K562 (cell line): ENCODE measurements at regions not wholly inside any gene's neighbourhood (a gene's known extent, or its start where the extent isn't known, plus 50 kb on each side); places are given as distances from the start of the nearest gene placed in this dataset.

Source experiments
- ATAC-seq: fragments of 200-7000 bp; cut with Tn5 transposase; 3 replicates; pipeline ENCODE4 v1.9.1; 2020; ENCODE audit warnings: moderate library complexity
- BruUV-seq: library from RNA; stranded (reverse); fragments of 400-500 nt; replicated peaks from 2 replicates; lab custom pipeline; 2021; lab: Mats Ljungman, UMichigan
- CTCF ChIA-PET: fragments of 300-600 bp; formaldehyde crosslinking; extraction: SDS; loops from one replicate; lab custom pipeline; 2021; ENCODE audit warnings: low intra/inter-chr PET ratio; lab: Yijun Ruan, JAX
- POLR2A ChIA-PET: fragments of 300-600, 350-650 bp; sonication (Branson Sonifier 250); formaldehyde crosslinking; extraction: SDS; loops from one replicate; lab custom pipeline; 2021; ENCODE audit warnings: antibody characterized with exemption, inconsistent platforms; lab: Yijun Ruan, JAX
- DNase-seq, 4 experiments: peaks; one replicate each; pipeline versions ENCODE4 v3.0.0 to v3.0.0-alpha.2; 2011 to 2018; ENCODE audit warnings: low spot score in 3 of 4, mixed read lengths in 3 of 4; ENCODE audit errors: extremely low read depth in 1 of 4
- FAIRE-seq: peaks from 2 replicates; lab custom pipeline; 2011; peaks lifted over from hg19 to GRCh38; lab: Jason Lieb, UNC
- H2AFZ ChIP-seq: 2 replicates; pipeline ENCODE4 v1.6.0; 2011; ENCODE audit warnings: low read depth, low read length, control low read depth, inconsistent platforms
- H3K27ac ChIP-seq: fragments of 200-600 bp; 3 replicates; pipeline ENCODE4 v1.8.0; 2011; ENCODE audit warnings: low read depth, mild to moderate bottlenecking, control low read depth, inconsistent platforms, low read length, moderate library complexity, mixed read lengths; ENCODE audit errors: extremely low read depth
- H3K27me3 ChIP-seq, 2 experiments: fragments of 300-600 bp in 1 of 2; 2 replicates in 1 of 2; 3 replicates in 1 of 2; pipeline versions ENCODE4 v1.6.0 to v1.8.0; 2011; ENCODE audit warnings: inconsistent platforms in 2 of 2, low read length in 2 of 2, mild to moderate bottlenecking in 1 of 2, mixed read lengths in 1 of 2, moderate library complexity in 1 of 2; ENCODE audit not compliant: control insufficient read depth in 2 of 2, insufficient read depth in 2 of 2
- H3K36me3 ChIP-seq: fragments of 300-600 bp; 3 replicates; pipeline ENCODE4 v1.8.0; 2011; ENCODE audit warnings: mild to moderate bottlenecking, low read length, inconsistent platforms; ENCODE audit not compliant: control insufficient read depth, insufficient read depth
- H3K4me1 ChIP-seq, 2 experiments: fragments of 200-600 bp in 1 of 2; replicated peaks in 1 of 2; 2 replicates in 1 of 2; 3 replicates in 1 of 2; pipeline versions ENCODE4 v1.5.1 to v1.8.0; 2011; ENCODE audit warnings: inconsistent platforms in 2 of 2, low read length in 2 of 2, mild to moderate bottlenecking in 1 of 2, mixed read lengths in 1 of 2, moderate library complexity in 1 of 2; ENCODE audit not compliant: control insufficient read depth in 2 of 2, insufficient read depth in 2 of 2
- H3K4me2 ChIP-seq: 2 replicates; pipeline ENCODE4 v1.6.1; 2011; ENCODE audit warnings: low read length, control low read depth, inconsistent platforms, mixed read lengths; ENCODE audit not compliant: insufficient read depth
- H3K4me3 ChIP-seq: fragments of 200-600 bp; sonication (generic), shearing (Covaris generic); 2 replicates; pipeline ENCODE4 v1.5.1; 2016; ENCODE audit warnings: control low read depth, inconsistent platforms
- H3K79me2 ChIP-seq: fragments of 200-600 bp; 3 replicates; pipeline ENCODE4 v1.8.0; 2011; ENCODE audit warnings: low read length, inconsistent platforms; ENCODE audit not compliant: control insufficient read depth, insufficient read depth
- H3K9ac ChIP-seq, 2 experiments: 2 replicates each; pipeline versions ENCODE4 v1.6.0 to v1.6.1; 2011; ENCODE audit warnings: low read depth in 2 of 2, low read length in 2 of 2, control low read depth in 1 of 2, inconsistent platforms in 1 of 2, mild to moderate bottlenecking in 1 of 2, mixed read lengths in 1 of 2; ENCODE audit not compliant: insufficient read depth in 1 of 2
- H3K9me1 ChIP-seq: one replicate; pipeline ENCODE4 v1.6.0; 2011; ENCODE audit warnings: inconsistent platforms, mild to moderate bottlenecking, low read length, moderate library complexity; ENCODE audit not compliant: control insufficient read depth, insufficient read depth
- H3K9me3 ChIP-seq: replicated peaks from 2 replicates; pipeline ENCODE4 v1.5.1; 2011; ENCODE audit warnings: low read depth, low read length, inconsistent platforms; ENCODE audit not compliant: control insufficient read depth, insufficient read depth
- H4K20me1 ChIP-seq: replicated peaks from 2 replicates; pipeline ENCODE4 v1.6.1; 2011; ENCODE audit warnings: low read length, inconsistent platforms, mixed read lengths; ENCODE audit not compliant: control insufficient read depth, insufficient read depth
- ATF6 ChIP-seq: sonication (generic); formaldehyde crosslinking; IDR thresholded peaks from 2 replicates; pipeline ENCODE4 v1.4.0; 2020; ENCODE audit warnings: mild to moderate bottlenecking, missing genetic modification reagents
- BRD9 ChIP-seq: fragments of 450-650 bp; IDR thresholded peaks from 2 replicates; pipeline ENCODE4 v1.6.1; 2018; ENCODE audit warnings: low read depth; ENCODE audit not compliant: partially characterized antibody
- FOS ChIP-seq: IDR thresholded peaks from 3 replicates; pipeline ENCODE4 v1.6.1; 2011; ENCODE audit not compliant: insufficient read length; ENCODE audit errors: extremely low read depth
- FOXM1 ChIP-seq, 2 experiments: fragments of 450-650 bp in 1 of 2; sonication (generic) in 1 of 2; formaldehyde crosslinking in 1 of 2; IDR thresholded peaks; 2 replicates each; pipeline versions ENCODE4 v1.6.1 to v1.9.0; 2017 to 2022; ENCODE audit warnings: low read depth in 2 of 2, mild to moderate bottlenecking in 2 of 2, missing genetic modification reagents in 1 of 2, moderate library complexity in 1 of 2
- HDGF ChIP-seq: fragments of 450-650 bp; IDR thresholded peaks from 2 replicates; pipeline ENCODE4 v1.6.1; 2016
- HLTF ChIP-seq: fragments of 450-650 bp; IDR thresholded peaks from 2 replicates; pipeline ENCODE4 v1.6.1; 2016
- PHF8 ChIP-seq: fragments of 200-600 bp; sonication (generic); IDR thresholded peaks from 2 replicates; pipeline ENCODE4 v1.6.1; 2012; ENCODE audit warnings: mixed run types, mild to moderate bottlenecking, inconsistent platforms, low read length, moderate library complexity, borderline replicate concordance
- POLR2AphosphoS5 ChIP-seq: IDR thresholded peaks from 2 replicates; pipeline ENCODE4 v1.6.1; 2011; ENCODE audit warnings: mild to moderate bottlenecking, low read depth, low read length, moderate library complexity; ENCODE audit not compliant: control insufficient read depth, insufficient read depth
- XRCC4 ChIP-seq: IDR thresholded peaks from one replicate; pipeline ENCODE4 v1.6.1; 2011; ENCODE audit not compliant: insufficient read depth, insufficient read length; ENCODE audit errors: extremely low read depth
- ZNF232 ChIP-seq: sonication (generic); formaldehyde crosslinking; IDR thresholded peaks from 2 replicates; pipeline ENCODE4 v1.8.0; 2022; ENCODE audit warnings: mild to moderate bottlenecking, missing genetic modification reagents
- ZNF41 ChIP-seq: fragments of 250-450 bp; sonication (Bioruptor Pico); conservative IDR thresholded peaks from 2 replicates; pipeline ENCODE4 v1.4.0; 2020; ENCODE audit warnings: mild to moderate bottlenecking
- ZNF830 ChIP-seq: fragments of 250-450 bp; sonication (Bioruptor Pico); IDR thresholded peaks from 2 replicates; pipeline ENCODE4 v1.5.0; 2021; ENCODE audit warnings: mild to moderate bottlenecking
- ZSCAN32 ChIP-seq: fragments of 450-650 bp; formaldehyde crosslinking; IDR thresholded peaks from 2 replicates; pipeline ENCODE4 v1.4.0; 2020; ENCODE audit warnings: mild to moderate bottlenecking, moderate library complexity
- WGBS: fragments of 100-300 bp; shearing (Covaris generic); methylation state at CpG from one replicate; pipeline ENCODE4 v1.1.6; 2016; ENCODE audit warnings: low coverage, mixed read lengths; ENCODE audit not compliant: insufficient coverage; ENCODE audit errors: missing lambda C conversion rate; 5-methylcytosine and 5-hydroxymethylcytosine counted together
- in situ Hi-C: fragments of 300-500 bp; cut with MboI; formaldehyde crosslinking; loops from 4 replicates; pipeline ENCODE4 v1.15.0; 2018; ENCODE audit warnings: inconsistent platforms, mixed read lengths
- intact Hi-C: fragments of 100-400 bp; cut with micrococcal nuclease; formaldehyde crosslinking; loops from 2 replicates; pipeline ENCODE4 v1.14.2; 2022

GRCh38 chr2:172262486-172262885 is 159.8 kb upstream of the DLX2 start:
- Histone ChIP-seq H3K4me3 (no peak overlapping the region), H3K4me1 (no peaks in the 10 kb centered on the region), H3K27me3 (peaks cover 5 to 11% of the 10 kb centered on the region in 2 experiments; a peak in 3 of 5 replicates), H3K27ac (no peak overlapping the region), H3K4me2 (no peak overlapping the region), H2AFZ (no peak overlapping the region), H3K36me3 (no peaks in the 10 kb centered on the region), H3K9ac (no peak overlapping the region), H3K9me3 (no peaks in the 10 kb centered on the region), H3K9me1 (no peaks in the 10 kb centered on the region), H3K79me2 (no peaks in the 10 kb centered on the region), H4K20me1 (no peaks in the 10 kb centered on the region)
- DNase-seq (no peak), ATAC-seq (no peak), FAIRE-seq (no peak)
- WGBS = 3% methylated on average over 2 of the region's 2 CpGs
- in situ Hi-C loops (no loop called here), intact Hi-C loops (no loop called here)
- ChIA-PET CTCF (no interaction called here), POLR2A (no interaction called here)
- no peak for TF ChIP-seq HLTF
- TF ChIP-seq ATF6 (CRISPR knock-in tag) = no peak
- no peak for TF ChIP-seq POLR2AphosphoS5
- no peak for TF ChIP-seq XRCC4
- TF ChIP-seq ZNF830 (CRISPR knock-in tag) = no peak
- TF ChIP-seq ZNF232 (CRISPR knock-in tag) = no peak
- TF ChIP-seq FOS = no peak
- no peak for TF ChIP-seq FOXM1 (IDR thresholded peaks at IDR 0.05; ENCODE audit: low read depth)
- no peak for TF ChIP-seq FOXM1 (CRISPR knock-in tag; IDR thresholded peaks at IDR 0.05; ENCODE audit: low read depth)
- no peak for TF ChIP-seq PHF8
- no peak for TF ChIP-seq ZSCAN32
- TF ChIP-seq HDGF = no peak
- no peak for TF ChIP-seq ZNF41
- TF ChIP-seq BRD9 = no peak
- BruUV-seq = no TSS peak
